NCI-H128 (cell line): ENCODE measurements at regions not wholly inside any gene's neighbourhood (a gene's known extent, or its start where the extent isn't known, plus 50 kb on each side); places are given as distances from the start of the nearest gene placed in this dataset.
"Not testable (repeated sequence)": the region's sequence is repeated elsewhere in the genome, so short reads cannot be mapped to it uniquely, and the experiment has no call there.

ENCODE experiments used
- DNase-seq: peaks from one replicate; lab custom pipeline; 2025; ENCODE audit not compliant: unreplicated experiment; lab: John Stamatoyannopoulos, UW

DNA sequence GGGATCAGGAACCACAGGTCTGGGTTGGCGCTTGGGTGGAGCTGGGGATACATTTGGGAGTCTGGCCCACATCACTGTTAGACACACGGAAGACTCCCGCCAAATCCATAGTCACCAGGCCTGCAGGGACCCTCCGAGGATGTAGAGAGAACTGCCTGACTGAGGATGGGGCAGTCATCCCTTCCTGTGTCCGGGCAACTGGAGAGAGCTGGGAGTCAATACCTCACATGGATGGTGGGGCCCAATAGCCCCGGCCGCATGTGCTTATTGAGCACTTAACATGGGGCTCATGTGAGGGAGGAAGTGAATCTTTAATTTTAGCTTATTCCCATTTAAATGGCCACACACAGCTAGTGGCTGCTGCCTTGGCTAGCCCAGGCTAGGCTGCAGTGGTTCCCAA is 124.5 kb downstream of the TLR5 start:
- no peak for DNase-seq

DNA sequence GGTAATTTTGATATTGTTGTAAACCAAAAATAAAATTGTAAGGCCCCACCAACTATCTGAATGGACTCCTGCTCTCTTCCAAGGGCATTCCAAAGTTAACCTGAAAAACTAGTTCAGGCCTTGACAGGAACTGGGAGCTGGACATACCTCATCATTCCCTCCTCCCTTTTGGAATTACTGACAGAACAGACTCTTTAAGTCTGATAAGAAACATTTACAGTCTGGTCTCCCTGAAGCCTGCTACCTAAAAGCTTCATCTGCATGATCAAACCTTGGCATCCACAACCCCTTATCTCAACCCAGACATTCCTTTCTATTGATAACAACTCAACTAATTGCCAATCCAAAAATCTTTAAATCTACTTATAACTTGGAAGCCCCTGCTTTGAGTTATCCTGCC is 123.8 kb downstream of the TLR5 start:
- no peak for DNase-seq

DNA sequence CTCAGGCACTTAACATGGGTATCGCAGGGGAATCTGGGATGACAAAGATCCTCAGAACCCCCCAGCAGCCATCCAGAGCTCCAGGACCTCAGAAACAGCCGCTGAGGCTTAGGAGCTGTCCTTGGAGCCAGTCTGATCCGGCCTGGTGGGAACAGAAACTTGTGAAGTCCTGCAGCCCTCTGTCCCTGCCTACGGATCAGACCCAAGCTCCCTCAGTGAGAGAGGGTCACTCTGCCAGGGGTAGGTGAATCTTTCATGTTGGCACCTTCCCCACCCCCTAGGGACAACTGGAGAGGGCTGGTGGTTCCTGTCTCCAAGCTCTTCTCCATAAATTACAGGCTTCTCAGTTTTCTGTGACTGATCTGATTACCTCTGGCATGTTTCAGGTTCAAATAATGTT is 122.3 kb downstream of the TLR5 start:
- DNase-seq: no peak

GRCh38 chr1:223022641-223023473 is 120.2 kb downstream of the TLR5 start:
- DNase-seq: peak; percentile 39

DNA sequence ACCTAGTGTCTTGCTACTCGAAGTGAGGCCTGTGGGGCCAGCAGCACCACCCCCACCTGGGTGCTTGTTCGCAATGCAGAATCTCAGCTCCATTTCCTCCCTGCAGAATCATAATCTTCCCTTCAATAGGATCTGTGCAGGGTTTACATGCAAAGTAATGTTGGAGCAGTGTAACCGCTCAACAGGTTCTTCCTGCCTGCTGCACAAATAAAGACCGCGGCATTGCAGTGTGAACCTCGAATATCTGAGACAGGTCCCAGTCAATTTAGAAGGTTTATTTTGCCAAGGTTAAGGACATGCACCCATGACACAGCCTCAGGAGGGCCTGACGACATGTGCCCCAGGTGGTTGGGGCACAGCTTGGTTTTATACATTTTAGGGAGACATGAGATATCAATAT is 119.2 kb downstream of the TLR5 start:
- no peak for DNase-seq

DNA sequence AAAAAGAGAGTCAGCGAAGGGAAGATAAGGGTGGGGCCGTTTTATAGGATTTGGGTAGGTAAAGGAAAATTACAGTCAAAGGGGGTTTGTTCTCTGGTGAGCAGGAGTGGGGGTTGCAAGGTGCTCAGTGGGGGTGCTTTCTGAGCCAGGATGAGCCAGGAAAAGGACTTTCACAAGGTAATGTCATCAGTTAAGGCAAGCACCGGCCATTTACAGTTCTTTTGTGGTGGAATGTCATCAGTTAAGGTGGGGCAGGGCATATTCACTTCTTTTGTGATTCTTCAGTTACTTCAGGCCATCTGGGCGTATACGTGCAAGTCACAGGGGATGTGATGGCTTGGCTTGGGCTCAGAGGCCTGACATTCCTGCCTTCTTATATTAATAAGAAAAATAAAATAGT is 118.6 kb downstream of the TLR5 start:
- not testable (repeated sequence) for DNase-seq

DNA sequence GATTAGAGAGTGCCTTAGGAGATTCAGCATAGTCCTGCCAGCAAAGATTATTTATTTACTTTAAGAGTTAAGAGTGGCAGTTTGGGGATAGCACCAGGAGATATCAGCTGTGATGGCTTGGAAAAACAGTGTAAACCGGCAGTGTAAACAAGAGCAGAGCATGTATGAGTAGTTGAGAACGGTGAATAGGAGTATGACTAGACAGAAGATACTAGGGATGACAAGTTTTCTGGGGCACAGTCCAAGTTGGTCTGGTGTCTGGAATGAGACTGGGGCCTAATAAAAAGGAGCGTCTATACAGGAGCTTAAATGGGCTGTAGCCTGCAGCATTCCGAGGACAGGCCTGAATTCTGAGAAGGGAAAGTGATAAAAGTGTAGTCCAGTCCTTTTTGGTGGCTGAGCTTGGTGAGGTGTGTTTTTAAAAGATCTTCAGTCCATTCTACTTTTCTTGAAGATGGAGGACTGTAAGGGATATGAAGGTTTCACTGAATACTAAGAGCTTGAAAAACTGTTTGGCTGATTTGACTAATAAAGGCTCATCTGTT is 117.8 kb downstream of the TLR5 start:
- not testable (repeated sequence) for DNase-seq

DNA sequence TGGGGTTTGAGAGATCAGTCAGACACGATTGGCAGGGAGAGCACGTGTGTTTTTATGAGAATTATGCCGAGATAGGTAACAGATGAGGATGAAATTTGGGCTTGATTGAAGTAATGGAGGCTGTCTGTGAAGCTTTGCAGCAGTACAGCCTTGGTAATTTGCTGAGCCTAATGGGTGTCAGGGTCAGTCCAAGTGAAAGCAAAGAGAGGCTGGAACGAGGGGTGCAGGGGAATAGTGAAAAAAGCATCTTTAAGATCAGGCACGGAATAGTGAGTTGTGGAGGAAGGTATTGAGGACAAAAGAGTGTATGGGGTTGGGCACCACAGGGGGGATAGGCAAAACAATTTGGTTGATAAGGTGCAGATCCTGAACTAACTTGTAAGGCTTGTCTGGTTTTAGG is 116.4 kb downstream of the TLR5 start:
- DNase-seq: not testable (repeated sequence)

DNA sequence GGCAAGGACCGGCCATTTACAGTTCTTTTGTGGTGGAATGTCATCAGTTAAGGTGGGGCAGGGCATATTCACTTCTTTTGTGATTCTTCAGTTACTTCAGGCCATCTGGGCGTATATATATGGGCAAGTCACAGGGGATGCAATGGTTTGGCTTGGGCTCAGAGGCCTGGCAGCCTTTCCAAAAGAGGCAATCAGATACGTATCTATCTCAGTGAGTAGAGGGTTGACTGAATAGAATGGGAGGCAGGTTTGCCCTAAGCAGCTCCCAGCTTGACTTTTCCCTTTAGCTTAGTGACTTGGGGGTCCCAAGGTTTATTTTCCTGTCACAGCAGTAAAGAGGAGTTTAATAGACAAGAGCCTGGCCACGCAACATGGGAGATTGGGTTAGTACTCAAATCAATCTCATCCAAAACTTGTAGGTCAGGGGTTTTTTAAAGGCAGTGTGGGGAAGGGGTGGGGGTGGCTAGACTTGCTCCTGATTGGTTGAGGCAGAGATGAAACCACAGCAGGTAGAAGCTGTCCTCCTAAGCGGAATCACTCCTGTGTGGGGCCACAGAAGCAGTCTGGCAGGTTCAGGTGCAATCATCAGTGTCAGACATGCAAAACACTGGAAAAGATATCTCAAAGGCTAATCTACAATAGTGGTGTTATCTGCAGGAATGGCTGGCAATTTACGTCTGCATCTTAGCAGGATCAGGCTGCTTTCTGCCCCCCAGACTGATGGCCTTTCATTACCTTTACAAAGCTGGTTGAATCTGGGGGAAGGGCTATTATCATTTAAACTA is 112.9 kb downstream of the TLR5 start:
- DNase-seq: no peak

DNA sequence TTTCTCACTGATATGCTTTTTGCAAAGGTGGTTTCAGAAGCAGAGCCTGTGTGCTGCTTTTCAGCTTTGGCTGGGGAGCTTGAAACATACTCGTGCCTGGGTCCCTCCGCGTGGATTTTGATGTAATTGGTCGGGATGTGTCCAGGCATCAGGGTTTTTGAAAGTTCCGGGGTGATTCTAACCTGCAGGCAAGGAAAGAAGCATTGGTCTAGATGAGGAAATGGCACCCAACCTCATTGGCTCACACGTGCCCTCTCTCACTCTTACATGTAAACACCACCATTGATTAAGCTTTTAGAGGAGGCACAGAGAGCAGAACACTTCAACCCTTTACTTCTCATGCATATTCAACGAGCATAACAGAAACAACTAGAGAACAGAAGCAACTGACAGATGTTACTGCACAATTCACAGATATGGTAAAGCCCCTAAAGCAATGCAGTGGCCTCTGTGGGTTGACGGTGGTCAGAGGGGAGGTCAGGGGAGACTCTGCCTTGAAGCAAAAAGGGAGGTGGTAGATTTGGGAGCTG is 112.1 kb downstream of the TLR5 start:
- DNase-seq: no peak

GRCh38 chr1:223031733-223032601 is 111.1 kb downstream of the TLR5 start:
- no peak for DNase-seq

GRCh38 chr1:223033658-223034057 is 109.4 kb downstream of the TLR5 start:
- no peak for DNase-seq

GRCh38 chr1:223034270-223034798 is 108.7 kb downstream of the TLR5 start:
- no peak for DNase-seq

GRCh38 chr1:223035724-223036478 is 107.1 kb downstream of the TLR5 start:
- DNase-seq: no peak

- no peak for DNase-seq
Measured at GRCh38 chr1:223036479-223036845, 106.6 kb downstream of the TLR5 start.

- DNase-seq: no peak
Measured at GRCh38 chr1:223037845-223038244, 105.2 kb downstream of the TLR5 start.

DNA sequence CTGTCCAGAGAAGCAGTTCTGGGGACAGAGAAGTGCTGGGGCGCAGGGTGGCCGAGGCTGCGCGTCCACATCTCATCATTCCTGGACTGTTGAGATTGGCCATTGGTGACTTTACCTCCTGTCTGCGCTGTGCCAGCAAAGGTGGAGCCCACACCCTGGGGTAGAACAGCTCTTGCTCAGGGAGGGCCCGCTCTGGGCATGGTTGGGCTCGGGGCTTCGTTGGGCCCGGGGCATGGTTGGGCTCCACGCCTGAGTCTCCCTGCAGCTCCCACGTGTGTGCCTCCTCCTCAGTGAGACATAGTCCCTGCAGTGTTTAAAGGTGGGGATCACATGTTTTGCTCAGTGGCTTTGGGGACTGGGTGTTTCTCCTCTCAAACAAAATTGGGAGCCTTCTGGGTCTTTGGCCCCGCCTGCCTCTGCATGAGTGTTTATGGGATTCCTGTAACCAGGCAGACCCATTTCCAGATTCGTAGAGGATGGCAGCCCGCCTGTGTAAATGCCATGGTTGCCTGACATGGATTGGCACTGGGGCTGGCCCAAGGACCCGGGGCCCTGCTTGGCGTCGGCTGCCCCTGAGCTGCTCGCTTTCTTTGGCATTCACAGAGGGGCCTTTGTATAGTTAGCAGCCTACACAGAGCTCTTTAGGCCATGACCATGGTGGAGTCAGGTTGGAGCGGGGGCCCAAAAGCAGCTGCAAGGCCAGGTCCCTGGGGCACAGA is 104.6 kb downstream of the TLR5 start:
- no peak for DNase-seq

- DNase-seq: no peak
Measured at GRCh38 chr1:223039990-223040389, 103.1 kb downstream of the TLR5 start.

DNA sequence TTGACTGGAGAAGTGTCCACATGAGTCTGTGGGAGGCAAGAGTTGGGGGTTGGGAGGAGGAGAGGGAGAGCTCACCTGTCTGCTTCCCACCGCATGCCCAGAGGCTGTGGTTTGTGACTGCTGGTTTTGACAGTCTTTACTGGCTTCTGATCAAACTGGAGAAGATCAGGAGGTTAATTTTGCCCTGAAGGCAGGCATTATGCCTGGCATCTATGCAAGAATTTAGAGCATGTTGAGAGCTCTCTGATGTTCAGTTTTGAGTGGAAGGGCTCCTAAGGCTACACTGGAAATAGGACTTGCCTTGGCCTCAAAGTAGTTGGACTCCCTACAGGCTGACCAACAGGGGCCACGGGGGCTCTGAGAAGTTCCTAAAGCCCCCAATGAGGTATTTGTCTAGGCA is 101.6 kb downstream of the TLR5 start:
- DNase-seq: no peak
